ENCODE measurements at regions not wholly inside any gene's neighbourhood (a gene's known extent, or its start where the extent isn't known, plus 50 kb on each side); places are given as distances from the start of the nearest gene placed in this dataset.

- Histone ChIP-seq H4K8ac (replicated peaks; ENCODE audit: insufficient read length, low read depth, low read length) (no peak overlapping the region), H3K9ac (ENCODE audit: extremely low read depth, insufficient read length, low read length) (no peak overlapping the region), H2BK5ac (ENCODE audit: insufficient read length, low read length) (no peak overlapping the region), H2AFZ (ENCODE audit: low read length) (no peak overlapping the region), H4K20me1 (ENCODE audit: control insufficient read depth, insufficient read depth, insufficient read length) (no peaks in the 10 kb centered on the region), H3K27ac (ENCODE audit: insufficient read length, low read depth, low read length) (no peak overlapping the region), H3K79me1 (ENCODE audit: insufficient read depth, low read depth, low read length, poor library complexity, severe bottlenecking) (no peaks in the 10 kb centered on the region), H3K27me3 (ENCODE audit: insufficient read depth, low read length) (no peaks in the 10 kb centered on the region), H2BK20ac (ENCODE audit: low read depth, low read length, poor library complexity, severe bottlenecking) (no peak overlapping the region), H3K9me3 (ENCODE audit: control insufficient read depth, low read depth, low read length) (peaks cover 8% of the 10 kb centered on the region), H2BK15ac (ENCODE audit: low read depth, low read length) (no peak overlapping the region), H3K23ac (ENCODE audit: insufficient read length, low read depth, low read length) (no peak overlapping the region), H3T11ph (ENCODE audit: low read length) (no peak overlapping the region), H3K79me2 (ENCODE audit: insufficient read depth, low read length) (no peaks in the 10 kb centered on the region), H3K4ac (ENCODE audit: low read depth, low read length) (no peak overlapping the region), H3K56ac (ENCODE audit: insufficient read length, low read depth, low read length) (no peak overlapping the region), H2BK12ac (ENCODE audit: insufficient read length, low read depth, low read length) (no peak overlapping the region), H3K18ac (ENCODE audit: insufficient read length, low read depth, low read length) (no peak overlapping the region), H4K5ac (ENCODE audit: insufficient read length, low read depth, low read length) (no peak overlapping the region), H2BK120ac (ENCODE audit: low read depth, low read length, poor library complexity, severe bottlenecking) (no peak overlapping the region), H3K4me2 (ENCODE audit: insufficient read depth, insufficient read length, low read length) (no peak overlapping the region), H3K14ac (ENCODE audit: insufficient read depth, low read length) (no peak overlapping the region), H3K23me2 (ENCODE audit: insufficient read length, low read depth, low read length, poor library complexity, severe bottlenecking) (no peaks in the 10 kb centered on the region), H4K91ac (ENCODE audit: insufficient read length, low read depth, low read length) (no peak overlapping the region), H3K4me1 (ENCODE audit: insufficient read depth, low read length) (no peaks in the 10 kb centered on the region), H2AK5ac (ENCODE audit: insufficient read length, low read length) (no peak overlapping the region)
- Mint-ChIP-seq H3K4me1 (peaks cover 11 to 18% of the 10 kb centered on the region in 2 experiments), H3K9me3 (peaks cover 21 to 24% of the 10 kb centered on the region in 2 experiments), H3K27ac (no peak overlapping the region), H3K36me3 (ENCODE audit: insufficient read depth in 1 of 3, low read depth in 3 of 3) (peaks cover 9 to 17% (median 11%) of the 10 kb centered on the region in 3 experiments; a peak in 6 of 7 replicates), H3K27me3 (ENCODE audit: low read depth) (no peaks in the 10 kb centered on the region), H3K4me3 (no peak overlapping the region)
- no peak for TF ChIP-seq CTCF (conservative IDR thresholded peaks at IDR 0.05)
- no peak for DNase-seq
- no CpG with 5 or more reads among the region's 3 CpGs for WGBS (ENCODE audit: extremely low coverage, insufficient read length, low lambda C conversion rate)
Observed at GRCh38 chr19:28026636-28027035, 1186.3 kb downstream of the UQCRFS1 start.
